Erythroblast (primary cell): ENCODE measurements at regions not wholly inside any gene's neighbourhood (a gene's known extent, or its start where the extent isn't known, plus 50 kb on each side); places are given as distances from the start of the nearest gene placed in this dataset.

Experiments
- GATA1 ChIP-seq: IDR thresholded peaks from 2 replicates; pipeline ENCODE4 v1.6.1; 2011; ENCODE audit warnings: low read depth, mild to moderate bottlenecking, control low read depth, low read length, moderate library complexity
- POLR2A ChIP-seq: IDR thresholded peaks from 2 replicates; pipeline ENCODE4 v1.6.1; 2011; ENCODE audit warnings: mild to moderate bottlenecking, low read length

DNA sequence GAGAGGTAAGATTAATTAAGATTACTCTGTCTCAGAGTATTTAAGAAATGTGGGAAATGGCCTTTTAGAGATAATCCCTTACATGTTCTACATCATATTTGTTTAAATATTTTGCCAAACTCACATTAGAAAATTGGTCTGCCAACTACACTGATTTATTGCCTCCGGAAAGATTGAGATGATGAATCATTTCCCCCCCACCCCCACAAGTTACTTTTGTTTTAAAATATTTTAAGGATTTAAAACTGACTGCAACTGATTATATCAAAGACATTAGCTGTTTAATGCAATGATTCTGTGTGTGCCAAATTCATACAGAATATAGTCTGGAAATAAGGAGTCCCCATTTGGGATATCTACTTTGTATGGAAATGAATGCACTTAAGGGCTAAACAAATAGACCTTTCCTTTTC lies 674.4 kb downstream of the PRR16 start:
- TF ChIP-seq POLR2A (no peak), GATA1 (no peak)
